ENCODE measurements at regions not wholly inside any gene's neighbourhood (a gene's known extent, or its start where the extent isn't known, plus 50 kb on each side); places are given as distances from the start of the nearest gene placed in this dataset.

- H3K36me3 ChIP-seq (replicated peaks in 1 of 2; ENCODE audit: control insufficient read depth in 1 of 2, insufficient read depth in 2 of 2, low read length in 1 of 2): no peaks in the 10 kb centered on the region
- TF ChIP-seq ELF1 (IDR thresholded peaks at IDR 0.05) (no peak), EZH2phosphoT487 (IDR thresholded peaks at IDR 0.05; ENCODE audit: borderline replicate concordance, low read depth) (no peak), FOXM1 (IDR thresholded peaks at IDR 0.05; ENCODE audit: low read depth) (no peak), FOSL2 (IDR thresholded peaks at IDR 0.05; ENCODE audit: borderline replicate concordance, low read depth) (no peak), POLR2AphosphoS5 (IDR thresholded peaks at IDR 0.05; ENCODE audit: low read depth, low read length) (no peak), GABPA (IDR thresholded peaks at IDR 0.05; ENCODE audit: low read depth) (no peak), MXI1 (IDR thresholded peaks at IDR 0.05; ENCODE audit: low read depth, low read length) (no peak), RAD21 (IDR thresholded peaks at IDR 0.05; ENCODE audit: low read length) (no peak), JUND (IDR thresholded peaks at IDR 0.05) (no peak), SMC3 (IDR thresholded peaks at IDR 0.05; ENCODE audit: low read depth, low read length) (no peak), IRF3 (IDR thresholded peaks at IDR 0.05; ENCODE audit: low read depth, low read length) (no peak), PBX3 (IDR thresholded peaks at IDR 0.05) (no peak), YY1 (IDR thresholded peaks at IDR 0.05; ENCODE audit: low read depth) (no peak), MAX (IDR thresholded peaks at IDR 0.05; ENCODE audit: low read depth) (no peak)
- TF ChIP-seq, protein P1, sequence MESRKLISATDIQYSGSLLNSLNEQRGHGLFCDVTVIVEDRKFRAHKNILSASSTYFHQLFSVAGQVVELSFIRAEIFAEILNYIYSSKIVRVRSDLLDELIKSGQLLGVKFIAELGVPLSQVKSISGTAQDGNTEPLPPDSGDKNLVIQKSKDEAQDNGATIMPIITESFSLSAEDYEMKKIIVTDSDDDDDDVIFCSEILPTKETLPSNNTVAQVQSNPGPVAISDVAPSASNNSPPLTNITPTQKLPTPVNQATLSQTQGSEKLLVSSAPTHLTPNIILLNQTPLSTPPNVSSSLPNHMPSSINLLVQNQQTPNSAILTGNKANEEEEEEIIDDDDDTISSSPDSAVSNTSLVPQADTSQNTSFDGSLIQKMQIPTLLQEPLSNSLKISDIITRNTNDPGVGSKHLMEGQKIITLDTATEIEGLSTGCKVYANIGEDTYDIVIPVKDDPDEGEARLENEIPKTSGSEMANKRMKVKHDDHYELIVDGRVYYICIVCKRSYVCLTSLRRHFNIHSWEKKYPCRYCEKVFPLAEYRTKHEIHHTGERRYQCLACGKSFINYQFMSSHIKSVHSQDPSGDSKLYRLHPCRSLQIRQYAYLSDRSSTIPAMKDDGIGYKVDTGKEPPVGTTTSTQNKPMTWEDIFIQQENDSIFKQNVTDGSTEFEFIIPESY (IDR thresholded peaks at IDR 0.05; ENCODE audit: borderline replicate concordance, low read depth): no peak
- TF ChIP-seq, protein P2, sequence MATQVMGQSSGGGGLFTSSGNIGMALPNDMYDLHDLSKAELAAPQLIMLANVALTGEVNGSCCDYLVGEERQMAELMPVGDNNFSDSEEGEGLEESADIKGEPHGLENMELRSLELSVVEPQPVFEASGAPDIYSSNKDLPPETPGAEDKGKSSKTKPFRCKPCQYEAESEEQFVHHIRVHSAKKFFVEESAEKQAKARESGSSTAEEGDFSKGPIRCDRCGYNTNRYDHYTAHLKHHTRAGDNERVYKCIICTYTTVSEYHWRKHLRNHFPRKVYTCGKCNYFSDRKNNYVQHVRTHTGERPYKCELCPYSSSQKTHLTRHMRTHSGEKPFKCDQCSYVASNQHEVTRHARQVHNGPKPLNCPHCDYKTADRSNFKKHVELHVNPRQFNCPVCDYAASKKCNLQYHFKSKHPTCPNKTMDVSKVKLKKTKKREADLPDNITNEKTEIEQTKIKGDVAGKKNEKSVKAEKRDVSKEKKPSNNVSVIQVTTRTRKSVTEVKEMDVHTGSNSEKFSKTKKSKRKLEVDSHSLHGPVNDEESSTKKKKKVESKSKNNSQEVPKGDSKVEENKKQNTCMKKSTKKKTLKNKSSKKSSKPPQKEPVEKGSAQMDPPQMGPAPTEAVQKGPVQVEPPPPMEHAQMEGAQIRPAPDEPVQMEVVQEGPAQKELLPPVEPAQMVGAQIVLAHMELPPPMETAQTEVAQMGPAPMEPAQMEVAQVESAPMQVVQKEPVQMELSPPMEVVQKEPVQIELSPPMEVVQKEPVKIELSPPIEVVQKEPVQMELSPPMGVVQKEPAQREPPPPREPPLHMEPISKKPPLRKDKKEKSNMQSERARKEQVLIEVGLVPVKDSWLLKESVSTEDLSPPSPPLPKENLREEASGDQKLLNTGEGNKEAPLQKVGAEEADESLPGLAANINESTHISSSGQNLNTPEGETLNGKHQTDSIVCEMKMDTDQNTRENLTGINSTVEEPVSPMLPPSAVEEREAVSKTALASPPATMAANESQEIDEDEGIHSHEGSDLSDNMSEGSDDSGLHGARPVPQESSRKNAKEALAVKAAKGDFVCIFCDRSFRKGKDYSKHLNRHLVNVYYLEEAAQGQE (IDR thresholded peaks at IDR 0.05; ENCODE audit: low read depth, low read length): no peak
- H3K9me2 ChIP-seq: no peaks in the 10 kb centered on the region
- ChIA-PET CTCF (interaction anchor here (0.9 kb wide), 1 partner anchor 18 kb away, joined by 3 read pairs; no protein-coding TSS in a partner anchor), POLR2A (no interaction called here)
- H3K9me3 ChIP-seq: no peaks in the 10 kb centered on the region
- DNase-seq: no peak
- H3K27ac ChIP-seq (ENCODE audit: low read depth in 2 of 2, low read length in 1 of 2): no peak overlapping the region
- H3K4me1 ChIP-seq (ENCODE audit: control insufficient read depth in 1 of 2, insufficient read depth in 2 of 2, low read depth in 1 of 2, low read length in 1 of 2): no peaks in the 10 kb centered on the region
- 13% methylated on average over 5 of the region's 5 CpGs for whole genome bisulfite sequencing (ENCODE audit: low lambda C conversion rate)
- H2AFZ ChIP-seq (ENCODE audit: low read depth): no peak overlapping the region
- H4K20me1 ChIP-seq (ENCODE audit: insufficient read depth): no peaks in the 10 kb centered on the region
- no peaks in the 10 kb centered on the region for H3K79me2 ChIP-seq (ENCODE audit: insufficient read depth)
- H3K4me2 ChIP-seq: no peak overlapping the region
- no peak overlapping the region for H3K9ac ChIP-seq
- no peaks in the 10 kb centered on the region; the same call in 1 of the 2 replicates for H3K27me3 ChIP-seq (ENCODE audit: insufficient read depth)
- H3K4me3 ChIP-seq (ENCODE audit: low read depth in 2 of 2, low read length in 1 of 2): no peak overlapping the region
- H3F3A ChIP-seq (replicated peaks; ENCODE audit: insufficient read depth): peaks cover under 1% of the 10 kb centered on the region
Observed at GRCh38 chr5:10832987-10833386, 72.0 kb upstream of the DAP start.

Data from SK-N-SH (cell line).